ENCODE measurements at regions not wholly inside any gene's neighbourhood (a gene's known extent, or its start where the extent isn't known, plus 50 kb on each side); places are given as distances from the start of the nearest gene placed in this dataset.

DNA sequence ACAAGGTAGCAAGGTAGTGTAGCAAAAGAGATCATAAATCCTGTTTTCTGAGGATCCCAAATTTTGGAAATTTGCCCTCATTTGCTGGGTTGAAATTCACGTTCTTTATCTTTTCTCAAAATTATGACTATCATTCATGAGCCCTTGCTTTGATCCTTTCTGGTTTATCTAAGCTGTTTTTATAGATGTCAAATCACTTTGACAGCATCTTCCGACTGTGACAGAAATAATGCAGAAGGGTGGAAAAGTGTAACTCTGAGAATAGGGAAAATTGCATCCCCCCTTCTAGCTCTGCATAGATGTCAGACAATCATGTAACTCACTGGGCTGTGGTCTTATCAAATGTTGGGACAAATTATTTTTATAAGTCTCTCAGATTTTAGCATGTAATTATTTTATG lies 550.1 kb downstream of the OMA1 start:
- TF ChIP-seq EZH2 (IDR thresholded peaks at IDR 0.05; ENCODE audit: low read length, unreplicated experiment): no peak
- no peak for TF ChIP-seq CTCF (conservative IDR thresholded peaks at IDR 0.05; ENCODE audit: low read depth, low read length)

Measured in PC-3 (cell line).